Body of pancreas (tissue), 4 donors: ENCODE measurements at regions not wholly inside any gene's neighbourhood (a gene's known extent, or its start where the extent isn't known, plus 50 kb on each side); places are given as distances from the start of the nearest gene placed in this dataset.

Experiments
- ATAC-seq: fragments of 150-250 bp; one replicate; pipeline ENCODE4 v1.9.1; 2016
- DNase-seq, 4 donors: peaks; one replicate each; pipeline ENCODE4 v3.0.0-alpha.2; 2019
- H3K27ac ChIP-seq, 4 donors: fragments of 200-600 bp; sonication (generic); 1 replicate in 3 of 4; 2 replicates in 1 of 4; pipeline versions ENCODE4 v1.5.1 to v1.6.1; 2016 to 2019; ENCODE audit warnings: mild to moderate bottlenecking in 1 of 4, mixed read lengths in 1 of 4, moderate library complexity in 1 of 4
- H3K27me3 ChIP-seq, 2 donors: fragments of 200-600 bp; sonication (generic); one replicate each; pipeline ENCODE4 v1.6.0; 2016; ENCODE audit warnings: mild to moderate bottlenecking in 1 of 2
- H3K36me3 ChIP-seq, 2 donors: fragments of 200-600 bp; sonication (generic); replicated peaks in 1 of 2; 2 replicates each; pipeline ENCODE4 v1.5.1; 2016; ENCODE audit warnings: low read depth in 2 of 2; ENCODE audit not compliant: insufficient read depth in 1 of 2
- H3K4me1 ChIP-seq: fragments of 200-600 bp; sonication (generic); one replicate; pipeline ENCODE4 v1.6.0; 2016
- H3K4me3 ChIP-seq, 2 donors: fragments of 200-600 bp; sonication (generic); 1 replicate in 1 of 2; 2 replicates in 1 of 2; pipeline ENCODE4 v1.5.1; 2016 to 2019
- H3K9me3 ChIP-seq, 3 donors: fragments of 200-600 bp; sonication (generic); 1 replicate in 2 of 3; 2 replicates in 1 of 3; pipeline ENCODE4 v1.5.1; 2016
- CTCF ChIP-seq, 7 experiments: fragments of 450-650 bp in 4 of 7; fragments of 200-600 bp in 3 of 7; sonication (generic) in 3 of 7; IDR thresholded peaks; one replicate each; pipeline ENCODE4 v1.5.1; 2016 to 2019; ENCODE audit warnings: antibody characterized with exemption in 7 of 7
- POLR2A ChIP-seq, 3 donors: fragments of 450-650 bp; IDR thresholded peaks; one replicate each; pipeline ENCODE4 v1.6.1; 2016; ENCODE audit warnings: antibody characterized with exemption in 3 of 3, mild to moderate bottlenecking in 2 of 3
- WGBS, 2 donors: methylation state at CpG; one replicate each; pipeline ENCODE4 v1.1.5; 2017; 5-methylcytosine and 5-hydroxymethylcytosine counted together
- intact Hi-C: fragments of 100-400 bp; cut with DNase I; formaldehyde crosslinking; loops from one replicate; pipeline ENCODE4 v1.15.1; 2023

GRCh38 chr6:140537211-140537610, 1162.8 kb upstream of the CITED2 start:
- H3K4me3 ChIP-seq = no peak overlapping the region
- H3K27ac ChIP-seq = peak overlapping the region in 2 of 4 donors; percentile 21 to 42
- no peak for ATAC-seq
- H3K27me3 ChIP-seq = no peaks in the 10 kb centered on the region
- no peaks in the 10 kb centered on the region for H3K36me3 ChIP-seq
- no peaks in the 10 kb centered on the region for H3K4me1 ChIP-seq
- WGBS, 2 donors = 49 to 76% methylated on average over 3 of the region's 3 CpGs
- TF ChIP-seq CTCF (IDR thresholded peaks at IDR 0.05) (no peak), POLR2A (IDR thresholded peaks at IDR 0.05) (no peak)
- H3K9me3 ChIP-seq = peaks cover 0 to 6% (median 0%) of the 10 kb centered on the region in 3 donors
- intact Hi-C loops = no loop called here
- no peak for DNase-seq

- peaks cover 0 to 6% (median 0%) of the 10 kb centered on the region in 3 donors for H3K9me3 ChIP-seq
- intact Hi-C loops = no loop called here
- H3K4me3 ChIP-seq = no peak overlapping the region
- no peak for TF ChIP-seq POLR2A (IDR thresholded peaks at IDR 0.05)
- TF ChIP-seq CTCF (IDR thresholded peaks at IDR 0.05) = no peak
- ATAC-seq (no peak), DNase-seq (no peak)
- H3K4me1 ChIP-seq = no peaks in the 10 kb centered on the region
- no peak overlapping the region for H3K27ac ChIP-seq
- H3K36me3 ChIP-seq = no peaks in the 10 kb centered on the region
- no peaks in the 10 kb centered on the region for H3K27me3 ChIP-seq
- WGBS, 2 donors = 68 to 69% methylated on average over 1 of the region's 1 CpG
These were observed 1161.1 kb upstream of the CITED2 start for GRCh38 chr6:140535511-140535910.

GRCh38 chr6:140533526-140533925, 1159.1 kb upstream of the CITED2 start:
- H3K4me1 ChIP-seq = no peaks in the 10 kb centered on the region
- TF ChIP-seq CTCF (IDR thresholded peaks at IDR 0.05) (no peak), POLR2A (IDR thresholded peaks at IDR 0.05) (no peak)
- intact Hi-C loops = no loop called here
- H3K36me3 ChIP-seq = no peaks in the 10 kb centered on the region
- no peak overlapping the region for H3K27ac ChIP-seq
- peaks cover 0 to 6% (median 0%) of the 10 kb centered on the region in 3 donors for H3K9me3 ChIP-seq
- no peak for ATAC-seq
- H3K4me3 ChIP-seq = no peak overlapping the region
- H3K27me3 ChIP-seq = no peaks in the 10 kb centered on the region
- DNase-seq = no peak

- Histone ChIP-seq H3K27ac (no peak overlapping the region), H3K36me3 (no peaks in the 10 kb centered on the region), H3K9me3 (no peaks in the 10 kb centered on the region), H3K27me3 (no peaks in the 10 kb centered on the region), H3K4me1 (no peaks in the 10 kb centered on the region), H3K4me3 (no peak overlapping the region)
- 50 to 55% methylated on average over 1 of the region's 1 CpG for WGBS, 2 donors
- TF ChIP-seq CTCF (IDR thresholded peaks at IDR 0.05) (no peak), POLR2A (IDR thresholded peaks at IDR 0.05) (no peak)
- intact Hi-C loops = no loop called here
- ATAC-seq = no peak
- no peak for DNase-seq
These were observed 1130.3 kb upstream of the CITED2 start for GRCh38 chr6:140504776-140505175.

- DNase-seq = no peak
- Histone ChIP-seq H3K9me3 (no peaks in the 10 kb centered on the region), H3K27ac (no peak overlapping the region), H3K4me3 (no peak overlapping the region), H3K36me3 (no peaks in the 10 kb centered on the region), H3K4me1 (no peaks in the 10 kb centered on the region), H3K27me3 (no peaks in the 10 kb centered on the region)
- TF ChIP-seq POLR2A (IDR thresholded peaks at IDR 0.05) (no peak), CTCF (IDR thresholded peaks at IDR 0.05) (no peak)
- ATAC-seq = no peak
- intact Hi-C loops = no loop called here
- WGBS, 2 donors = 65 to 67% methylated on average over 3 of the region's 3 CpGs
These were observed 1126.4 kb upstream of the CITED2 start for GRCh38 chr6:140500849-140501248.
